ENCODE measurements at regions not wholly inside any gene's neighbourhood (a gene's known extent, or its start where the extent isn't known, plus 50 kb on each side); places are given as distances from the start of the nearest gene placed in this dataset.
"Not testable (repeated sequence)": the region's sequence is repeated elsewhere in the genome, so short reads cannot be mapped to it uniquely, and the experiment has no call there.

- not testable (repeated sequence) for DNase-seq
These were observed 307.8 kb upstream of the NBPF12 start for GRCh38 chr1:146630302-146630701.

GRCh38 chr1:146618582-146618981 lies 319.5 kb upstream of the NBPF12 start:
- not testable (repeated sequence) for DNase-seq

- DNase-seq, result not testable (repeated sequence)
These were observed 333.4 kb upstream of the NBPF12 start for GRCh38 chr1:146604681-146605080.

- not testable (repeated sequence) for DNase-seq
These were observed 337.3 kb upstream of the NBPF12 start for GRCh38 chr1:146600720-146601307.

- not testable (repeated sequence) for DNase-seq
These were observed 338.2 kb upstream of the NBPF12 start for GRCh38 chr1:146599906-146600305.

GRCh38 chr1:146581229-146581628 lies 352.4 kb upstream of the NOTCH2NLA start:
- not testable (repeated sequence) for DNase-seq

GRCh38 chr1:146567541-146567940 lies 338.7 kb upstream of the NOTCH2NLA start:
- not testable (repeated sequence) for DNase-seq

GRCh38 chr1:146558032-146558431 lies 329.2 kb upstream of the NOTCH2NLA start:
- DNase-seq, result not testable (repeated sequence)

GRCh38 chr1:146556405-146556804 lies 327.6 kb upstream of the NOTCH2NLA start:
- not testable (repeated sequence) for DNase-seq

GRCh38 chr1:146552414-146552813 lies 323.6 kb upstream of the NOTCH2NLA start:
- DNase-seq, result not testable (repeated sequence)

GRCh38 chr1:146548684-146549083 lies 319.9 kb upstream of the NOTCH2NLA start:
- DNase-seq, result not testable (repeated sequence)

- DNase-seq, result not testable (repeated sequence)
These were observed 317.4 kb upstream of the NOTCH2NLA start for GRCh38 chr1:146546189-146546588.

- peak; percentile 13 for DNase-seq
These were observed 309.1 kb upstream of the NOTCH2NLA start for GRCh38 chr1:146537775-146538373.

GRCh38 chr1:146536028-146536427 lies 307.2 kb upstream of the NOTCH2NLA start:
- DNase-seq, result not testable (repeated sequence)

GRCh38 chr1:146535575-146535974 lies 306.8 kb upstream of the NOTCH2NLA start:
- not testable (repeated sequence) for DNase-seq

- not testable (repeated sequence) for DNase-seq
These were observed 302.1 kb upstream of the NOTCH2NLA start for GRCh38 chr1:146530958-146531357.

- DNase-seq, result not testable (repeated sequence)
These were observed 294.0 kb upstream of the NOTCH2NLA start for GRCh38 chr1:146522812-146523211.

- DNase-seq, result not testable (repeated sequence)
These were observed 293.5 kb upstream of the NOTCH2NLA start for GRCh38 chr1:146522345-146522744.

GRCh38 chr1:146521804-146522203 lies 293.0 kb upstream of the NOTCH2NLA start:
- DNase-seq, result not testable (repeated sequence)

GRCh38 chr1:146513754-146514153 lies 284.9 kb upstream of the NOTCH2NLA start:
- DNase-seq, result not testable (repeated sequence)

GRCh38 chr1:146511047-146511777 lies 282.4 kb upstream of the NOTCH2NLA start:
- DNase-seq, result not testable (repeated sequence)

GRCh38 chr1:146510248-146510983 lies 281.6 kb upstream of the NOTCH2NLA start:
- DNase-seq, result not testable (repeated sequence)

- not testable (repeated sequence) for DNase-seq
These were observed 275.3 kb upstream of the NOTCH2NLA start for GRCh38 chr1:146504121-146504520.
